SU-DHL-6 (cell line): ENCODE measurements at regions not wholly inside any gene's neighbourhood (a gene's known extent, or its start where the extent isn't known, plus 50 kb on each side); places are given as distances from the start of the nearest gene placed in this dataset.

Source experiments
- H2AFZ ChIP-seq: fragments of 200-600 bp; sonication (generic); 2 replicates; pipeline ENCODE4 v1.6.1; 2014; ENCODE audit warnings: low read depth, mild to moderate bottlenecking, moderate library complexity, mixed read lengths, antibody characterized with exemption, low read length; ENCODE audit not compliant: severe bottlenecking
- H3F3A ChIP-seq: fragments of 200-600 bp; shearing (Covaris generic); 2 replicates; pipeline ENCODE4 v1.6.0; 2016; ENCODE audit warnings: antibody characterized with exemption, mild to moderate bottlenecking; ENCODE audit not compliant: insufficient read depth
- H3K27ac ChIP-seq: fragments of 200-600 bp; sonication (generic); 2 replicates; pipeline ENCODE4 v1.5.1; 2016; ENCODE audit warnings: low read depth, mild to moderate bottlenecking, low read length, moderate library complexity, mixed read lengths
- H3K27me3 ChIP-seq: fragments of 200-600 bp; sonication (generic), shearing (Covaris generic); 2 replicates; pipeline ENCODE4 v1.6.0; 2014; ENCODE audit warnings: mild to moderate bottlenecking, low read length
- H3K36me3 ChIP-seq: fragments of 200-600 bp; sonication (generic); 2 replicates; pipeline ENCODE4 v1.6.1; 2014; ENCODE audit warnings: mild to moderate bottlenecking, low read length, mixed read lengths
- H3K4me2 ChIP-seq: fragments of 300-600, 200-600 bp; shearing (Covaris generic), sonication (generic); 2 replicates; pipeline ENCODE4 v1.6.0; 2014; ENCODE audit warnings: low read length, low read depth, mild to moderate bottlenecking; ENCODE audit not compliant: poor library complexity, severe bottlenecking
- H3K4me3 ChIP-seq: fragments of 200-600 bp; sonication (generic); 2 replicates; pipeline ENCODE4 v1.5.1; 2014; ENCODE audit warnings: antibody characterized with exemption, low read length, mild to moderate bottlenecking, mixed read lengths; ENCODE audit not compliant: insufficient read depth, poor library complexity, severe bottlenecking
- H3K79me2 ChIP-seq: fragments of 200-600 bp; sonication (generic); 2 replicates; pipeline ENCODE4 v1.6.1; 2014; ENCODE audit warnings: mild to moderate bottlenecking, low read length, moderate library complexity; ENCODE audit not compliant: insufficient read depth
- H3K9ac ChIP-seq: fragments of 200-600 bp; sonication (generic); 2 replicates; pipeline ENCODE4 v1.7.0; 2014; ENCODE audit warnings: mild to moderate bottlenecking, low read length
- H3K9me2 ChIP-seq: fragments of 200-600 bp; sonication (generic); replicated peaks from 2 replicates; pipeline ENCODE4 v1.6.1; 2014; ENCODE audit warnings: low read length; ENCODE audit not compliant: insufficient read depth
- H3K9me3 ChIP-seq: fragments of 200-600 bp; sonication (generic); 2 replicates; pipeline ENCODE4 v1.6.1; 2014; ENCODE audit warnings: low read length, mixed read lengths; ENCODE audit not compliant: insufficient read depth
- H4K20me1 ChIP-seq: fragments of 200-600 bp; sonication (generic); 2 replicates; pipeline ENCODE4 v1.6.1; 2014; ENCODE audit warnings: low read depth, mild to moderate bottlenecking, antibody characterized with exemption, low read length, moderate library complexity, mixed read lengths
- CTCF ChIP-seq: fragments of 200-600 bp; sonication (generic); IDR thresholded peaks from one replicate; pipeline ENCODE4 v1.5.1; 2017; ENCODE audit warnings: antibody characterized with exemption, mild to moderate bottlenecking, low read length, moderate library complexity; ENCODE audit not compliant: insufficient read depth, poor library complexity, severe bottlenecking
- EZH2phosphoT487 ChIP-seq: fragments of 200-600 bp; sonication (generic), shearing (Covaris generic); conservative IDR thresholded peaks from 2 replicates; pipeline ENCODE4 v1.6.1; 2018; ENCODE audit warnings: mild to moderate bottlenecking, antibody characterized with exemption, low read length, moderate library complexity, mixed read lengths

GRCh38 chr10:43985941-43986340, 337.3 kb upstream of the ZNF32 start:
- no peak overlapping the region for H3K27ac ChIP-seq
- no peaks in the 10 kb centered on the region for H3F3A ChIP-seq
- no peak overlapping the region for H3K4me2 ChIP-seq
- H2AFZ ChIP-seq: no peak overlapping the region
- no peaks in the 10 kb centered on the region for H3K9me2 ChIP-seq
- no peaks in the 10 kb centered on the region for H4K20me1 ChIP-seq
- H3K4me3 ChIP-seq: no peak overlapping the region
- TF ChIP-seq EZH2phosphoT487 (no peak), CTCF (no peak)
- no peak overlapping the region for H3K9ac ChIP-seq
- H3K9me3 ChIP-seq: no peaks in the 10 kb centered on the region
- no peaks in the 10 kb centered on the region for H3K36me3 ChIP-seq
- H3K27me3 ChIP-seq: no peaks in the 10 kb centered on the region
- no peaks in the 10 kb centered on the region for H3K79me2 ChIP-seq

DNA sequence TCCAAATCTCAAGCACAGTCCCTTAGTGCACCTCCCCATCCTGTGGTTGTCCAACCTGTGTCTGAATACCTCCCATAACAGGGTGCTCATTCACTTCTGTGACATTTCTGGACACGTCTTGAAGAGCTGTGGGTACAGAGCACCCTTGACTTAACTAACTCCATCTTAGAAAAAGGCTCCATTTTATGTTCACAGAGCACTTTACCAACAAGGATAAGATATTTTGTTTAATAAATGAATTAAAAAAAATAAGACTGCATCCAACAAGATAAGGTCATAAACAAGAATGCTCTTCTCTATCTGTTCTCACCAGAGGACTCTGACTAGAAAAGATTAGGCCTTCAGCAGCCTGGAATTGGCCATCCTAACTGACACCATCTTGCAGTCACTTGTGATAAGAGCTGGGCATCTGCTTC, 335.2 kb upstream of the ZNF32 start:
- no peak for TF ChIP-seq EZH2phosphoT487
- no peak for TF ChIP-seq CTCF
- Histone ChIP-seq H3K79me2 (no peaks in the 10 kb centered on the region), H2AFZ (no peak overlapping the region), H3K9me2 (no peaks in the 10 kb centered on the region), H3F3A (no peaks in the 10 kb centered on the region), H3K4me2 (no peak overlapping the region), H3K27me3 (no peaks in the 10 kb centered on the region), H3K9ac (no peak overlapping the region), H3K36me3 (no peaks in the 10 kb centered on the region), H3K9me3 (no peaks in the 10 kb centered on the region), H3K4me3 (no peak overlapping the region), H4K20me1 (no peaks in the 10 kb centered on the region), H3K27ac (no peak overlapping the region)

GRCh38 chr10:43983405-43983804, 334.7 kb upstream of the ZNF32 start:
- Histone ChIP-seq H3K27ac (no peak overlapping the region), H3K27me3 (no peaks in the 10 kb centered on the region), H3K9me3 (no peaks in the 10 kb centered on the region), H3K36me3 (no peaks in the 10 kb centered on the region), H3K79me2 (no peaks in the 10 kb centered on the region), H2AFZ (no peak overlapping the region), H3K9ac (no peak overlapping the region), H3F3A (no peaks in the 10 kb centered on the region), H3K4me2 (no peak overlapping the region), H3K4me3 (no peak overlapping the region), H3K9me2 (no peaks in the 10 kb centered on the region), H4K20me1 (no peaks in the 10 kb centered on the region)
- TF ChIP-seq EZH2phosphoT487 (no peak), CTCF (no peak)
